Lung (tissue), 11 donors: ENCODE measurements at regions not wholly inside any gene's neighbourhood (a gene's known extent, or its start where the extent isn't known, plus 50 kb on each side); places are given as distances from the start of the nearest gene placed in this dataset.

Experiments
- ATAC-seq: fragments of 200-7000 bp; cut with Tn5 transposase; one replicate; pipeline ENCODE4 v1.9.1; 2020; ENCODE audit warnings: moderate number of reproducible peaks; ENCODE audit not compliant: insufficient read depth, low FRiP score
- DNase-seq, 3 donors: peaks; one replicate each; pipeline ENCODE4 v3.0.0-alpha.2; 2013 to 2017
- H3K27ac ChIP-seq, 2 donors: one replicate each; pipeline ENCODE4 v1.5.1; 2013; ENCODE audit warnings: mild to moderate bottlenecking in 2 of 2, moderate library complexity in 2 of 2, control low read depth in 1 of 2, inconsistent platforms in 1 of 2, low read depth in 1 of 2, low read length in 1 of 2
- H3K27me3 ChIP-seq, 3 donors: one replicate each; pipeline ENCODE4 v1.5.1; 2013; ENCODE audit warnings: low read length in 2 of 3; ENCODE audit not compliant: control insufficient read depth in 3 of 3, insufficient read depth in 3 of 3
- H3K36me3 ChIP-seq, 4 donors: one replicate each; pipeline ENCODE4 v1.5.1; 2013; ENCODE audit warnings: low read length in 4 of 4, mild to moderate bottlenecking in 1 of 4, moderate library complexity in 1 of 4; ENCODE audit not compliant: control insufficient read depth in 4 of 4, insufficient read depth in 4 of 4
- H3K4me1 ChIP-seq, 5 donors: one replicate each; pipeline ENCODE4 v1.5.1; 2013; ENCODE audit warnings: low read length in 5 of 5, mild to moderate bottlenecking in 2 of 5, moderate library complexity in 1 of 5; ENCODE audit not compliant: control insufficient read depth in 5 of 5, insufficient read depth in 5 of 5
- H3K4me3 ChIP-seq: one replicate; pipeline ENCODE4 v1.5.1; 2013; ENCODE audit warnings: mild to moderate bottlenecking, control low read depth, moderate library complexity
- H3K9ac ChIP-seq, 2 donors: one replicate each; pipeline ENCODE4 v1.5.1; 2013; ENCODE audit warnings: low read length in 2 of 2, control low read depth in 1 of 2; ENCODE audit not compliant: insufficient read depth in 1 of 2
- H3K9me3 ChIP-seq, 4 donors: one replicate each; pipeline ENCODE4 v1.5.1; 2013; ENCODE audit warnings: low read length in 3 of 4, mild to moderate bottlenecking in 1 of 4, moderate library complexity in 1 of 4; ENCODE audit not compliant: control insufficient read depth in 4 of 4, insufficient read depth in 3 of 4
- WGBS, 2 donors: extraction: QIAGEN DNeasy Blood & Tissue Kit; methylation state at CpG; one replicate each; pipeline ENCODE4 v1.1.7; 2013; 5-methylcytosine and 5-hydroxymethylcytosine counted together
- TF ChIP-seq, protein P1 (sequence below): IDR thresholded peaks from 2 replicates; pipeline ENCODE4 v1.5.1; 2012; ENCODE audit warnings: mild to moderate bottlenecking; ENCODE audit errors: control extremely low read depth, extremely low read depth
- donor health status: control.
- donor health status: control.
- donor health status: Bipolar disorder and iron deficiency.
- donor health status: healthy.
- donor health status: DM: yes; HTN: yes; CAD: no.

DNA sequence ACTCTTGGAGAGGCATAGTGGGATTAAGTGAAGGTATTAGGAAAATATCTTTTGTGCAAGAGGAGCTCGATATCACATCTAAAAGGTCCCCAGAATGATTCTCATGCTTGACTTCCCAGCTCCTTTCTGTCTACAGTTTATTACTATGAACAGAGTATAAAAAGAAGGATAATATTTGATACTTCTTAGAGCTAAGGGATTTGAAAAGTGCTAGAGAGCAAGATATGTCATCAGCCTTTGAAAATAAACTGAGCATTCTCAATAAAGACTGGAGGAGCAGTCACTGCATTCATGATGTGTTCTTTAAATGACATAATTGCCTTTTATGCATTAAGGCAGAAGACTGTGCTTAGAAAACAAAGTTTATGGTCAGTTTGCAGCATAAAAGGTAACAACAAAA, 543.2 kb upstream of the NRXN1 start:
- 61 to 79% methylated on average over 1 of the region's 1 CpG for WGBS, 2 donors
- no peaks in the 10 kb centered on the region for H3K36me3 ChIP-seq
- no peaks in the 10 kb centered on the region for H3K27me3 ChIP-seq
- no peak for DNase-seq
- H3K27ac ChIP-seq, result no peak overlapping the region
- no peak overlapping the region for H3K9ac ChIP-seq
- no peaks in the 10 kb centered on the region for H3K4me1 ChIP-seq
- TF ChIP-seq, protein P1, sequence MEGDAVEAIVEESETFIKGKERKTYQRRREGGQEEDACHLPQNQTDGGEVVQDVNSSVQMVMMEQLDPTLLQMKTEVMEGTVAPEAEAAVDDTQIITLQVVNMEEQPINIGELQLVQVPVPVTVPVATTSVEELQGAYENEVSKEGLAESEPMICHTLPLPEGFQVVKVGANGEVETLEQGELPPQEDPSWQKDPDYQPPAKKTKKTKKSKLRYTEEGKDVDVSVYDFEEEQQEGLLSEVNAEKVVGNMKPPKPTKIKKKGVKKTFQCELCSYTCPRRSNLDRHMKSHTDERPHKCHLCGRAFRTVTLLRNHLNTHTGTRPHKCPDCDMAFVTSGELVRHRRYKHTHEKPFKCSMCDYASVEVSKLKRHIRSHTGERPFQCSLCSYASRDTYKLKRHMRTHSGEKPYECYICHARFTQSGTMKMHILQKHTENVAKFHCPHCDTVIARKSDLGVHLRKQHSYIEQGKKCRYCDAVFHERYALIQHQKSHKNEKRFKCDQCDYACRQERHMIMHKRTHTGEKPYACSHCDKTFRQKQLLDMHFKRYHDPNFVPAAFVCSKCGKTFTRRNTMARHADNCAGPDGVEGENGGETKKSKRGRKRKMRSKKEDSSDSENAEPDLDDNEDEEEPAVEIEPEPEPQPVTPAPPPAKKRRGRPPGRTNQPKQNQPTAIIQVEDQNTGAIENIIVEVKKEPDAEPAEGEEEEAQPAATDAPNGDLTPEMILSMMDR, result no peak
- no peak overlapping the region for H3K4me3 ChIP-seq
- no peak for ATAC-seq
- H3K9me3 ChIP-seq, result no peaks in the 10 kb centered on the region

DNA sequence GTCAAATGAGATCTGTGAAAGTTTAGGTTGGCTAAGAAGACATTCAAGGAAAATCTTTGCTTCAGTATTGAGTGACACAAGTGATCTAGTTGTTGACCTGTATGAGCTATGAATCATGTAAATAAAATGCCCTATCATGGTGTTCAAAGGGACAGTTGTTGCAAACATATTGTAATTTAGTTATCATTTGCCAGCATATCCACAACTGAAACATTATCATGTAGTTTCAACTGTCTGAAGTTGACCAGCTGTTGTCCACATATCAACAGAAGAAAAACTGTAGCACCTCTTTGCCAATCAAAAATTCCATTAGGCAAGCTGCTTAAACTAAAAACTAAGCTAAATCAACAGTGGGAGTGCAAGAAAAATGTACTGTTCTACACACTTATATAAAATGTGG, 527.1 kb upstream of the NRXN1 start:
- H3K27me3 ChIP-seq, result no peaks in the 10 kb centered on the region
- no peaks in the 10 kb centered on the region for H3K9me3 ChIP-seq
- H3K36me3 ChIP-seq, result no peaks in the 10 kb centered on the region
- H3K27ac ChIP-seq, result no peak overlapping the region
- no peak overlapping the region for H3K9ac ChIP-seq
- DNase-seq (no peak), ATAC-seq (no peak)
- TF ChIP-seq, protein P1, result no peak
- H3K4me1 ChIP-seq, result no peaks in the 10 kb centered on the region
- H3K4me3 ChIP-seq, result no peak overlapping the region

DNA sequence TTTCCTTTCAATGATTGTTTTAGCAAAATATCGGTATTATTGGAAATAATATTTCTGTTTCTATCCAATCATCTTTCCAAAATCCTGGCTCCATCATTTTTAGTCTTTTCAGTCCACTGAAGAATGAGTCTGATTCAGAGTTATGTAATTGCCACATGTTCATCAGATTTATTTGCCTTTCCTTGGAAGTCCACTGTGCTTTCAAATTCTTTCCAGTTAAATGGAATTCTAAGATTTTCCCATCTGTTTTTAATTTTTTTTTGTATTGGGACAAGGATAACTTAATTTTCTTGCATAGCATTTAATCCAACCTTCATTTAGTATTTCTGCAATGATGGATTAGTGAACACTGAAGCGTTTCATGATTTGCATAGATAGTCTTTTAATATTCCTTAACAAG, 521.5 kb upstream of the NRXN1 start:
- H3K9me3 ChIP-seq, result no peaks in the 10 kb centered on the region
- no peak for ATAC-seq
- TF ChIP-seq, protein P1, result no peak
- no peak overlapping the region for H3K4me3 ChIP-seq
- H3K36me3 ChIP-seq, result no peaks in the 10 kb centered on the region
- no peaks in the 10 kb centered on the region for H3K4me1 ChIP-seq
- WGBS, 2 donors, result 88 to 95% methylated on average over 2 of the region's 2 CpGs
- no peaks in the 10 kb centered on the region for H3K27me3 ChIP-seq
- no peak overlapping the region for H3K27ac ChIP-seq
- no peak overlapping the region for H3K9ac ChIP-seq
- no peak for DNase-seq

DNA sequence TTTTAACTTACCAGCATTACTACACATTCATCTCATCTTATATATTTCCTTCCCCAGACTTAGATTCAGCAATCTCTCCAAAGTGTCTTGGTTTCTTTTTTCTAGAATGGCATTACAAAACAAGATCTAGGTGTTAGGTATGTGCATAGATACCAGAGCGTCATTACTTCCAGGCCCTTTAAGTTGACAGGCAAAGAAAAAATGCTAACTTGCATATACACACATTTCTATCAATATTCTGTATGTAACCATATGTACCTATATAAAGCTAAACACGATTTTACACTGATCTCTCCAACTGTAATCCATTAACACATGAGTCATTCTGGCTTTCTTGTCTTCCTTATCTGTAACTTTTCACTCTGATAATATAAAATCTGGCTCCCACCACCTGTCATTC, 503.8 kb upstream of the NRXN1 start:
- TF ChIP-seq, protein P1, result no peak
- Histone ChIP-seq H3K4me1 (no peaks in the 10 kb centered on the region), H3K9ac (no peak overlapping the region), H3K9me3 (peaks cover 0 to 3% (median under 1%) of the 10 kb centered on the region in 4 donors), H3K36me3 (no peaks in the 10 kb centered on the region), H3K4me3 (no peak overlapping the region), H3K27ac (no peak overlapping the region), H3K27me3 (no peaks in the 10 kb centered on the region)
- ATAC-seq (no peak), DNase-seq (no peak)
- 73 to 78% methylated on average over 2 of the region's 2 CpGs for WGBS, 2 donors
